ENCODE measurements at regions not wholly inside any gene's neighbourhood (a gene's known extent, or its start where the extent isn't known, plus 50 kb on each side); places are given as distances from the start of the nearest gene placed in this dataset.

GRCh38 chr13:72444999-72445398 is 282.4 kb downstream of the MZT1 start:
- no peaks in the 10 kb centered on the region for H4K20me1 ChIP-seq (ENCODE audit: insufficient read depth)
- intact Hi-C loops (cut with micrococcal nuclease) = no loop called here
- H2AFZ ChIP-seq (ENCODE audit: low read depth, low read length, poor library complexity, severe bottlenecking) = no peak overlapping the region
- H3K9ac ChIP-seq (ENCODE audit: low read length) = no peak overlapping the region
- H3K9me3 ChIP-seq (ENCODE audit: control insufficient read depth in 1 of 2, insufficient read depth in 1 of 2, low read depth in 1 of 2, low read length in 2 of 2) = no peaks in the 10 kb centered on the region; a peak in 1 of 4 replicates
- ATAC-seq = no peak
- POLR2A ChIA-PET = no interaction called here
- no peak overlapping the region for H3K4me3 ChIP-seq (replicated peaks in 1 of 2; ENCODE audit: low read depth in 1 of 2, low read length in 2 of 2)
- DNase-seq (ENCODE audit: low read depth, low spot score) = no peak
- no peak for TF ChIP-seq FOSL1 (IDR thresholded peaks at IDR 0.05; ENCODE audit: low read depth)
- TF ChIP-seq SRF (IDR thresholded peaks at IDR 0.05; ENCODE audit: low read depth) = no peak
- no peak for TF ChIP-seq JUND (IDR thresholded peaks at IDR 0.05)
- no peak for TF ChIP-seq CTCF (IDR thresholded peaks at IDR 0.05 in 2 of 3, conservative IDR thresholded peaks at IDR 0.05 in 1 of 3; ENCODE audit: borderline replicate concordance in 1 of 3, insufficient read depth in 1 of 3, low read depth in 2 of 3, low read length in 2 of 3)
- no peak for TF ChIP-seq POLR2AphosphoS5 (IDR thresholded peaks at IDR 0.05; ENCODE audit: low read depth, low read length)
- TF ChIP-seq MAX (IDR thresholded peaks at IDR 0.05) = no peak
- no peak for TF ChIP-seq ATF3 (IDR thresholded peaks at IDR 0.05)
- TF ChIP-seq EZH2phosphoT487 (IDR thresholded peaks at IDR 0.05; ENCODE audit: borderline replicate concordance) = no peak
- TF ChIP-seq ZBTB33 (IDR thresholded peaks at IDR 0.05; ENCODE audit: extremely low read depth, insufficient replicate concordance, low read length) = no peak
- TF ChIP-seq CBX3 (IDR thresholded peaks at IDR 0.05; ENCODE audit: low read depth) = no peak
- TF ChIP-seq ELF1 (IDR thresholded peaks at IDR 0.05; ENCODE audit: borderline replicate concordance, low read depth) = no peak
- no peak for TF ChIP-seq RAD21 (IDR thresholded peaks at IDR 0.05; ENCODE audit: low read depth)
- TF ChIP-seq REST (IDR thresholded peaks at IDR 0.05; ENCODE audit: low read depth) = no peak
- TF ChIP-seq YY1 (IDR thresholded peaks at IDR 0.05; ENCODE audit: extremely low read depth, insufficient replicate concordance, low read depth, low read length) = no peak
- TF ChIP-seq SIN3A (IDR thresholded peaks at IDR 0.05; ENCODE audit: low read depth) = no peak
- no TSS peak for BruUV-seq (replicated peaks)
- CTCF ChIA-PET = no interaction called here
- H3K27ac ChIP-seq (ENCODE audit: low read depth, low read length) = no peak overlapping the region
- H3K79me2 ChIP-seq (ENCODE audit: insufficient read depth, low read length) = no peaks in the 10 kb centered on the region
- H3K4me2 ChIP-seq (ENCODE audit: low read length) = no peak overlapping the region
- H3K9me2 ChIP-seq (ENCODE audit: insufficient read depth) = no peaks in the 10 kb centered on the region
- H3K27me3 ChIP-seq (ENCODE audit: insufficient read depth, low read length) = no peaks in the 10 kb centered on the region
- no peaks in the 10 kb centered on the region for H3K4me1 ChIP-seq (ENCODE audit: control insufficient read depth in 1 of 2, insufficient read depth in 2 of 2, low read length in 2 of 2)
- RAD21 ChIA-PET (ENCODE audit: low non-redundant PET in 1 of 2, low total read pairs in 2 of 2, uncharacterized antibody in 2 of 2, unreplicated experiment in 2 of 2) = no interaction called here
- no peaks in the 10 kb centered on the region for H3K36me3 ChIP-seq (ENCODE audit: control insufficient read depth in 1 of 2, insufficient read depth in 2 of 2, low read length in 2 of 2)
